ENCODE measurements at regions not wholly inside any gene's neighbourhood (a gene's known extent, or its start where the extent isn't known, plus 50 kb on each side); places are given as distances from the start of the nearest gene placed in this dataset.

- TF ChIP-seq CTCF (IDR thresholded peaks at IDR 0.05): no peak
- no peak overlapping the region for H3K4me3 Mint-ChIP-seq
- Histone ChIP-seq H3K27me3 (ENCODE audit: control insufficient read depth, insufficient read depth, low read length) (no peaks in the 10 kb centered on the region), H3K27ac (ENCODE audit: low read length) (no peak overlapping the region), H3K36me3 (ENCODE audit: control insufficient read depth, insufficient read depth, low read length) (no peaks in the 10 kb centered on the region), H3K4me3 (ENCODE audit: low read length) (no peak overlapping the region), H3K9me3 (ENCODE audit: control insufficient read depth, insufficient read depth, low read length) (no peaks in the 10 kb centered on the region), H3K4me1 (ENCODE audit: control insufficient read depth, insufficient read depth, low read length) (no peaks in the 10 kb centered on the region)
- no peak overlapping the region for H3K27ac Mint-ChIP-seq
- ATAC-seq (no peak), DNase-seq (no peak)
- intact Hi-C loops (cut with micrococcal nuclease): no loop called here
- H3K36me3 Mint-ChIP-seq: no peaks in the 10 kb centered on the region
- 92% methylated on average over 2 of the region's 3 CpGs for WGBS (ENCODE audit: insufficient coverage)
- H3K4me1 Mint-ChIP-seq: no peaks in the 10 kb centered on the region
- H3K27me3 Mint-ChIP-seq (ENCODE audit: low read depth in 2 of 2): peaks cover 10 to 18% of the 10 kb centered on the region in 2 donors
- H3K9me3 Mint-ChIP-seq: peaks cover 0 to 2% of the 10 kb centered on the region in 2 donors
Measured at GRCh38 chr5:169440107-169440705, 139.3 kb upstream of the SLIT3 start.

- Histone ChIP-seq H3K27me3 (ENCODE audit: control insufficient read depth, insufficient read depth, low read length) (no peaks in the 10 kb centered on the region), H3K4me3 (ENCODE audit: low read length) (no peak overlapping the region), H3K9me3 (ENCODE audit: control insufficient read depth, insufficient read depth, low read length) (no peaks in the 10 kb centered on the region), H3K36me3 (ENCODE audit: control insufficient read depth, insufficient read depth, low read length) (no peaks in the 10 kb centered on the region), H3K4me1 (ENCODE audit: control insufficient read depth, insufficient read depth, low read length) (no peaks in the 10 kb centered on the region), H3K27ac (ENCODE audit: low read length) (no peak overlapping the region)
- WGBS (ENCODE audit: insufficient coverage): 88% methylated on average over 4 of the region's 4 CpGs
- H3K27ac Mint-ChIP-seq: no peak overlapping the region
- H3K4me3 Mint-ChIP-seq: no peak overlapping the region
- peaks cover 0 to 2% of the 10 kb centered on the region in 2 donors for H3K9me3 Mint-ChIP-seq
- H3K27me3 Mint-ChIP-seq (ENCODE audit: low read depth in 2 of 2): peaks cover 10 to 18% of the 10 kb centered on the region in 2 donors
- no peaks in the 10 kb centered on the region for H3K4me1 Mint-ChIP-seq
- intact Hi-C loops (cut with micrococcal nuclease): no loop called here
- DNase-seq: no peak
- no peak for ATAC-seq
- TF ChIP-seq CTCF (IDR thresholded peaks at IDR 0.05): no peak
- H3K36me3 Mint-ChIP-seq: no peaks in the 10 kb centered on the region
Measured at GRCh38 chr5:169439362-169439761, 138.4 kb upstream of the SLIT3 start.

GRCh38 chr5:169435506-169436229 is 134.7 kb upstream of the SLIT3 start:
- no peak for DNase-seq
- no peak overlapping the region for H3K4me3 Mint-ChIP-seq
- no peak for ATAC-seq
- no peaks in the 10 kb centered on the region for H3K36me3 Mint-ChIP-seq
- no peak for TF ChIP-seq CTCF (IDR thresholded peaks at IDR 0.05)
- Histone ChIP-seq H3K4me3 (ENCODE audit: low read length) (no peak overlapping the region), H3K27ac (ENCODE audit: low read length) (no peak overlapping the region), H3K36me3 (ENCODE audit: control insufficient read depth, insufficient read depth, low read length) (no peaks in the 10 kb centered on the region), H3K4me1 (ENCODE audit: control insufficient read depth, insufficient read depth, low read length) (no peaks in the 10 kb centered on the region), H3K9me3 (ENCODE audit: control insufficient read depth, insufficient read depth, low read length) (no peaks in the 10 kb centered on the region), H3K27me3 (ENCODE audit: control insufficient read depth, insufficient read depth, low read length) (no peaks in the 10 kb centered on the region)
- no peaks in the 10 kb centered on the region for H3K4me1 Mint-ChIP-seq
- intact Hi-C loops (cut with micrococcal nuclease): no loop called here
- peaks cover 11 to 18% of the 10 kb centered on the region in 2 donors for H3K27me3 Mint-ChIP-seq (ENCODE audit: low read depth in 2 of 2)
- H3K9me3 Mint-ChIP-seq: no peaks in the 10 kb centered on the region
- WGBS (ENCODE audit: insufficient coverage): 78% methylated on average over 7 of the region's 7 CpGs
- H3K27ac Mint-ChIP-seq: no peak overlapping the region

Measured in natural killer cell (primary cell).